SK-N-MC (cell line): ENCODE measurements at regions not wholly inside any gene's neighbourhood (a gene's known extent, or its start where the extent isn't known, plus 50 kb on each side); places are given as distances from the start of the nearest gene placed in this dataset.

Source experiments
- EZH2 ChIP-seq: fragments of 200-600 bp; sonication (generic); IDR thresholded peaks from one replicate; pipeline ENCODE4 v1.6.1; 2017; ENCODE audit warnings: antibody characterized with exemption
- FOXP2 ChIP-seq: optimal IDR thresholded peaks from 2 replicates; pipeline ENCODE3; 2011; ENCODE audit warnings: mild to moderate bottlenecking, moderate library complexity; ENCODE audit not compliant: insufficient read depth; ENCODE audit errors: extremely low read length, control extremely low read depth
- POLR2AphosphoS5 ChIP-seq: IDR thresholded peaks from 2 replicates; pipeline ENCODE4 v1.6.1; 2012; ENCODE audit warnings: mild to moderate bottlenecking, low read depth, low read length, borderline replicate concordance

DNA sequence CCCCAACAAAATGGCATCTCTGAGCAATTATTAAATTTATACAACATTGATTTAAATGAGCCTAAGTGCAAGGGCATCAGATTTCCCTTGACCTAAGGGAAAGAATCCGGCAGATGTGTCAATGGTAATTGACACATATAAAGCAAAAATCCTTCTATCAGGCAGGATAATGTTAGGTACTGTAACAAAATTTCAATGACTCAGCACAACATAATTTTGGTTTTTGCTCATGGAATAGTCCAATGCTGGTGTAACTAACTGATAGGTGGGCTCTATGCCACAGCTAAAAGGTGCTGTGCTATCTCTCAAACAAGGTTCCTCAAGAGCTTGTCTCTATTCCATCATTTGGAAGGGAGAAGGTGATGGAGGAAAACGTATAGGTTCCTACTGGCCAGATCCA is 68.3 kb upstream of the MEIS1 start:
- TF ChIP-seq POLR2AphosphoS5: no peak
- no peak for TF ChIP-seq EZH2
- no peak for TF ChIP-seq FOXP2
